Stomach (tissue), 4 donors: ENCODE measurements at regions not wholly inside any gene's neighbourhood (a gene's known extent, or its start where the extent isn't known, plus 50 kb on each side); places are given as distances from the start of the nearest gene placed in this dataset.

ENCODE experiments used
- CTCF ChIP-seq, 7 experiments: fragments of 450-650 bp in 4 of 7; fragments of 200-600 bp in 3 of 7; sonication (generic) in 3 of 7; IDR thresholded peaks; one replicate each; pipeline ENCODE4 v1.5.1; 2016 to 2019; ENCODE audit warnings: antibody characterized with exemption in 7 of 7, control low read depth in 2 of 7, mild to moderate bottlenecking in 1 of 7
- EP300 ChIP-seq: sonication (generic); formaldehyde crosslinking; IDR thresholded peaks from one replicate; pipeline ENCODE4 v1.6.1; 2017; ENCODE audit warnings: antibody characterized with exemption
- POLR2A ChIP-seq, 4 donors: fragments of 450-650 bp; IDR thresholded peaks; one replicate each; pipeline ENCODE4 v1.6.1; 2016; ENCODE audit warnings: antibody characterized with exemption in 4 of 4, control low read depth in 2 of 4, mild to moderate bottlenecking in 1 of 4, moderate library complexity in 1 of 4
- POLR2AphosphoS5 ChIP-seq, 3 donors: sonication (generic); formaldehyde crosslinking; IDR thresholded peaks; one replicate each; pipeline ENCODE4 v1.6.1; 2016; ENCODE audit warnings: antibody characterized with exemption in 3 of 3

DNA sequence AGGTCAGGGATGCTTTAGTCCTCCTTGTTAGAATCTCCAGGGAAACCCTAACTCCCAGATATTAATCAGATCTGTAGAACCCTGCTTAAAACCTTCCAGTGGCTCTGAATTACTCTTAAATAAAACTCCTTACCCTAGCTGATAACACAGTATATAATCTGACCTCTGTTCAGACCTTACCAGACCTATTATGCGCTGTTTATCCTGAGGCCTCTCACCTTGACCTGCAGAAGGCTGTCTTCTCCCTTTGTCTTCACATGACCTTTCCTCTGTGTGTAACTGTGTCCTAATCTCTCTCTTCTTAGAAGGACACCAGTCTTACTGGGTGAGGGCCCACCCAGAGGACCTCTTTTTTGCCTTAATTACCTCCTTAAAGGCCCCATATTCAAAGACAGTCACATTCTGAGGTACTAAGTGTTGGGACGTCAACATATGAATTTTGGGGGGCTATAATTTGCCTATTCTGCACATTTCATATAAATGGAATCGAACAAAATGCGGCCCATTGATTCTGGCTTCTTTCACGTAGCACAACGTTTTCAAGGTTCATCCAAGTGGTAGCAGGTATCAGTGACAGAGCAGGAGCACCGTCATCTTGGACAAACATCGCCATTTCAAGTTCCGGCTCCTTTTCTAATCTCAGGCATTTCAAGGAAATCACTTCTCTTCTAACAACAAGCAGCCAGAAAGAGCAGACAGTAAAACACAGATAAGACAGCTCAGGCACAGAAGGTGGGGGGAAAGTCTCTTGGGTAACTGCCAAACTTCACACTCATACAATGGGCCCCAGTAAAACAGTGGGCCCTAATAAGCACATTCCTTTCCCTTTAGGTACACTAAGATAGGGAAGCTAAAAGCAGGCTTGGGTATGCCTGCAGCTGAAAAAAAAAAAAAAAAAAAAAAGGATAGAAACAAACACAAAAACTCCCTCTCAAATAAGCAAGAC lies 200.2 kb upstream of the NUDT4 start:
- TF ChIP-seq CTCF (IDR thresholded peaks at IDR 0.05) (no peak), EP300 (no peak), POLR2AphosphoS5 (IDR thresholded peaks at IDR 0.05) (no peak), POLR2A (IDR thresholded peaks at IDR 0.05) (no peak)
